Neural crest cell (in vitro differentiated cells): ENCODE measurements at regions not wholly inside any gene's neighbourhood (a gene's known extent, or its start where the extent isn't known, plus 50 kb on each side); places are given as distances from the start of the nearest gene placed in this dataset.

Experiments
- DNase-seq: peaks from one replicate; pipeline ENCODE4 v3.0.0; 2021; ENCODE audit warnings: low read depth, mixed read lengths, low spot score
- H3K27ac Mint-ChIP-seq: one replicate; pipeline ENCODE4 v1.8.0; 2021; ENCODE audit warnings: mild to moderate bottlenecking, mixed read lengths; ENCODE audit not compliant: unreplicated experiment
- H3K27me3 Mint-ChIP-seq: 2 replicates; pipeline ENCODE4 v1.8.0; 2021; ENCODE audit warnings: low read depth, mild to moderate bottlenecking, mixed read lengths
- H3K36me3 Mint-ChIP-seq: 2 replicates; pipeline ENCODE4 v1.8.0; 2021; ENCODE audit warnings: low read depth, mild to moderate bottlenecking, mixed read lengths
- H3K4me1 Mint-ChIP-seq: 2 replicates; pipeline ENCODE4 v1.8.0; 2021; ENCODE audit warnings: mixed read lengths
- H3K4me3 Mint-ChIP-seq: one replicate; pipeline ENCODE4 v1.8.0; 2021; ENCODE audit warnings: mild to moderate bottlenecking, mixed read lengths
- H3K9me3 Mint-ChIP-seq: 2 replicates; pipeline ENCODE4 v1.8.0; 2021; ENCODE audit warnings: mixed read lengths
- TF ChIP-seq, protein P1 (sequence below): fragments of 200-600 bp; sonication (generic); conservative IDR thresholded peaks from 2 replicates; pipeline ENCODE4 v1.5.0; 2021; ENCODE audit warnings: antibody characterized with exemption, mild to moderate bottlenecking

- Mint-ChIP-seq H3K36me3 (peaks cover 12% of the 10 kb centered on the region), H3K27me3 (no peaks in the 10 kb centered on the region), H3K27ac (no peak overlapping the region), H3K9me3 (peaks cover 23% of the 10 kb centered on the region), H3K4me1 (peaks cover 9% of the 10 kb centered on the region), H3K4me3 (no peak overlapping the region)
- no peak for DNase-seq
- TF ChIP-seq, protein P1, sequence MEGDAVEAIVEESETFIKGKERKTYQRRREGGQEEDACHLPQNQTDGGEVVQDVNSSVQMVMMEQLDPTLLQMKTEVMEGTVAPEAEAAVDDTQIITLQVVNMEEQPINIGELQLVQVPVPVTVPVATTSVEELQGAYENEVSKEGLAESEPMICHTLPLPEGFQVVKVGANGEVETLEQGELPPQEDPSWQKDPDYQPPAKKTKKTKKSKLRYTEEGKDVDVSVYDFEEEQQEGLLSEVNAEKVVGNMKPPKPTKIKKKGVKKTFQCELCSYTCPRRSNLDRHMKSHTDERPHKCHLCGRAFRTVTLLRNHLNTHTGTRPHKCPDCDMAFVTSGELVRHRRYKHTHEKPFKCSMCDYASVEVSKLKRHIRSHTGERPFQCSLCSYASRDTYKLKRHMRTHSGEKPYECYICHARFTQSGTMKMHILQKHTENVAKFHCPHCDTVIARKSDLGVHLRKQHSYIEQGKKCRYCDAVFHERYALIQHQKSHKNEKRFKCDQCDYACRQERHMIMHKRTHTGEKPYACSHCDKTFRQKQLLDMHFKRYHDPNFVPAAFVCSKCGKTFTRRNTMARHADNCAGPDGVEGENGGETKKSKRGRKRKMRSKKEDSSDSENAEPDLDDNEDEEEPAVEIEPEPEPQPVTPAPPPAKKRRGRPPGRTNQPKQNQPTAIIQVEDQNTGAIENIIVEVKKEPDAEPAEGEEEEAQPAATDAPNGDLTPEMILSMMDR = no peak
Measured at GRCh38 chr4:31185014-31185585, 464.9 kb downstream of the PCDH7 start.

DNA sequence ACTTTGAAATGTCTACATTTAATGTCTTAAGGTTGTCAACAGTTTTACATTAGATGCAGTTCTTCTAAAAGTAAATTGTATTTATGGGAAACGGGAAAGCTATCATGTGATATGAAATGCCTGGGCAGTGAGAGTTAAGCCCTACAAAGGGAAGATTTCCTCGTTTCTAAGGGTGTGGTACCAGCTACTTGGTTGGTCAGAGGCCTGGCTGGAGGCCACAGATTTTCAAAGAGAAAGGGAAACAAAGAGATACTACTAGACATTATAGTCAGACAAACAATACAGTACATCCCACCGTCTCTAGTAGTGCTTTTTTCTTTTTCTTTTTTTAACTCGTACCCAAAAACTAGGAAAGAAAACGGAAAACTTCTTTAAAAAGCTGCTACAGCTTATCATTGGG lies 467.8 kb downstream of the PCDH7 start:
- no peak overlapping the region for H3K4me3 Mint-ChIP-seq
- H3K9me3 Mint-ChIP-seq = peaks cover 18% of the 10 kb centered on the region
- DNase-seq = no peak
- H3K27me3 Mint-ChIP-seq = no peaks in the 10 kb centered on the region
- no peak overlapping the region for H3K27ac Mint-ChIP-seq
- peaks cover 12% of the 10 kb centered on the region for H3K36me3 Mint-ChIP-seq
- peaks cover 13% of the 10 kb centered on the region for H3K4me1 Mint-ChIP-seq
- TF ChIP-seq, protein P1 = no peak

GRCh38 chr4:31189938-31190337 lies 469.8 kb downstream of the PCDH7 start:
- Mint-ChIP-seq H3K9me3 (peaks cover 13% of the 10 kb centered on the region), H3K27me3 (no peaks in the 10 kb centered on the region), H3K4me3 (no peak overlapping the region), H3K4me1 (peaks cover 13% of the 10 kb centered on the region), H3K27ac (no peak overlapping the region), H3K36me3 (no peaks in the 10 kb centered on the region)
- no peak for DNase-seq
- TF ChIP-seq, protein P1 = no peak

DNA sequence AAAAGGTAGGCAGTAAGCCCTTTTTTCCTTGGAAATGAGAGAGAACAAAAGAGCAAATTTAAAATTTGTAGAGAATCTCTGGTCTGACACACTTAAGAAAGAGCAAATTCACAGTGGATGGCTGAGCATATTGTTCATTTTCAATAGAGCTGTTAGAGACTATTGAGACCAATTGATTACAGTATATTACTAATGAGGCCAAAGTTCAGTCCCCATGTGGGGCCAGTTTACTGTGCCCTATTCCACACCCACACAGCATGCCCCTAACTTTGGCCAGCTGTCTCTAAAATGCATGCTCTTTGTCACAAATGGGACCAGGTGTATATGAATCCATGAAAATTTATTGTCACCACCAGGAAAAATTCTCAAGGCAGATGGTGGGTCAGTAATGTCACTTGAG lies 470.5 kb downstream of the PCDH7 start:
- H3K4me3 Mint-ChIP-seq = no peak overlapping the region
- H3K27ac Mint-ChIP-seq = no peak overlapping the region
- DNase-seq = no peak
- H3K9me3 Mint-ChIP-seq = peaks cover 11% of the 10 kb centered on the region
- H3K36me3 Mint-ChIP-seq = no peaks in the 10 kb centered on the region
- TF ChIP-seq, protein P1 = no peak
- H3K27me3 Mint-ChIP-seq = no peaks in the 10 kb centered on the region
- peaks cover 16% of the 10 kb centered on the region for H3K4me1 Mint-ChIP-seq

GRCh38 chr4:31192341-31192740 lies 472.2 kb downstream of the PCDH7 start:
- no peak for DNase-seq
- Mint-ChIP-seq H3K36me3 (peaks cover 6% of the 10 kb centered on the region), H3K27me3 (no peaks in the 10 kb centered on the region), H3K27ac (no peak overlapping the region), H3K4me1 (peaks cover 16% of the 10 kb centered on the region), H3K9me3 (peaks cover 14% of the 10 kb centered on the region), H3K4me3 (no peak overlapping the region)
- TF ChIP-seq, protein P1 = no peak
